Vagina (tissue), 2 donors: ENCODE measurements at regions not wholly inside any gene's neighbourhood (a gene's known extent, or its start where the extent isn't known, plus 50 kb on each side); places are given as distances from the start of the nearest gene placed in this dataset.

Experiments used
- CTCF ChIP-seq, 3 experiments: fragments of 450-650 bp in 2 of 3; fragments of 200-600 bp in 1 of 3; sonication (generic) in 1 of 3; IDR thresholded peaks; one replicate each; pipeline ENCODE4 v1.5.1; 2017 to 2019; ENCODE audit warnings: antibody characterized with exemption in 3 of 3, mild to moderate bottlenecking in 2 of 3, moderate library complexity in 2 of 3
- POLR2A ChIP-seq, 2 donors: fragments of 450-650 bp; IDR thresholded peaks; one replicate each; pipeline ENCODE4 v1.6.1; 2017; ENCODE audit warnings: antibody characterized with exemption in 2 of 2, mild to moderate bottlenecking in 2 of 2, moderate library complexity in 2 of 2

- TF ChIP-seq CTCF (IDR thresholded peaks at IDR 0.05): no peak
- TF ChIP-seq POLR2A (IDR thresholded peaks at IDR 0.05): no peak
Observed at GRCh38 chr14:87002776-87003175, 990.2 kb downstream of the GALC start.
